ENCODE measurements at regions not wholly inside any gene's neighbourhood (a gene's known extent, or its start where the extent isn't known, plus 50 kb on each side); places are given as distances from the start of the nearest gene placed in this dataset.

GRCh38 chr2:187612857-187613256 lies 58.6 kb upstream of the TFPI start:
- TF ChIP-seq SUZ12 (IDR thresholded peaks at IDR 0.05; ENCODE audit: extremely low read depth, insufficient read depth, insufficient read length): no peak
- no peak for TF ChIP-seq ZNF274 (IDR thresholded peaks at IDR 0.05; ENCODE audit: low read depth, low read length)
- no peak for TF ChIP-seq YY1 (IDR thresholded peaks at IDR 0.05; ENCODE audit: insufficient read depth, insufficient read length)
